ENCODE measurements at regions not wholly inside any gene's neighbourhood (a gene's known extent, or its start where the extent isn't known, plus 50 kb on each side); places are given as distances from the start of the nearest gene placed in this dataset.

GRCh38 chr4:177064729-177065394 is 244.8 kb upstream of the NEIL3 start:
- Histone ChIP-seq H3K4me3 (no peak overlapping the region), H3K4me1 (ENCODE audit: low read depth) (no peaks in the 10 kb centered on the region), H3K36me3 (ENCODE audit: low read depth) (no peaks in the 10 kb centered on the region), H3K9me3 (no peaks in the 10 kb centered on the region)
- ATAC-seq = no peak
- intact Hi-C loops (cut with DNase I, micrococcal nuclease) = no loop called here
- TF ChIP-seq CTCF (IDR thresholded peaks at IDR 0.05) = no peak
- no peak for DNase-seq

GRCh38 chr4:177066746-177067145 is 242.9 kb upstream of the NEIL3 start:
- Histone ChIP-seq H3K9me3 (no peaks in the 10 kb centered on the region), H3K36me3 (ENCODE audit: low read depth) (no peaks in the 10 kb centered on the region), H3K4me3 (no peak overlapping the region), H3K4me1 (ENCODE audit: low read depth) (no peaks in the 10 kb centered on the region)
- ATAC-seq (no peak), DNase-seq (no peak)
- no peak for TF ChIP-seq CTCF (IDR thresholded peaks at IDR 0.05)
- intact Hi-C loops (cut with DNase I, micrococcal nuclease) = no loop called here

- TF ChIP-seq CTCF (IDR thresholded peaks at IDR 0.05) = no peak
- Histone ChIP-seq H3K4me3 (no peak overlapping the region), H3K9me3 (no peaks in the 10 kb centered on the region), H3K4me1 (ENCODE audit: low read depth) (no peaks in the 10 kb centered on the region), H3K36me3 (ENCODE audit: low read depth) (no peaks in the 10 kb centered on the region)
- intact Hi-C loops (cut with DNase I, micrococcal nuclease) = no loop called here
- ATAC-seq (no peak), DNase-seq (no peak)
Measured at GRCh38 chr4:177070533-177071058, 239.1 kb upstream of the NEIL3 start.

- ATAC-seq = no peak
- H3K4me1 ChIP-seq (ENCODE audit: low read depth) = no peaks in the 10 kb centered on the region
- no peaks in the 10 kb centered on the region for H3K36me3 ChIP-seq (ENCODE audit: low read depth)
- no peak overlapping the region for H3K4me3 ChIP-seq
- DNase-seq = no peak
- no peaks in the 10 kb centered on the region for H3K9me3 ChIP-seq
- intact Hi-C loops (cut with DNase I, micrococcal nuclease) = no loop called here
- TF ChIP-seq CTCF (IDR thresholded peaks at IDR 0.05) = no peak
Measured at GRCh38 chr4:177077095-177077971, 232.3 kb upstream of the NEIL3 start.

- Histone ChIP-seq H3K36me3 (ENCODE audit: low read depth) (no peaks in the 10 kb centered on the region), H3K9me3 (no peaks in the 10 kb centered on the region), H3K4me1 (ENCODE audit: low read depth) (no peaks in the 10 kb centered on the region), H3K4me3 (no peak overlapping the region)
- no peak for DNase-seq
- intact Hi-C loops (cut with DNase I, micrococcal nuclease) = no loop called here
- ATAC-seq = no peak
- no peak for TF ChIP-seq CTCF (IDR thresholded peaks at IDR 0.05)
Measured at GRCh38 chr4:177079327-177079726, 230.3 kb upstream of the NEIL3 start.

Data from mucosa of descending colon (tissue), 3 donors.